ENCODE measurements at regions not wholly inside any gene's neighbourhood (a gene's known extent, or its start where the extent isn't known, plus 50 kb on each side); places are given as distances from the start of the nearest gene placed in this dataset.
"Not testable (repeated sequence)": the region's sequence is repeated elsewhere in the genome, so short reads cannot be mapped to it uniquely, and the experiment has no call there.

- H4K20me1 ChIP-seq (ENCODE audit: insufficient read depth), result no peaks in the 10 kb centered on the region
- no peaks in the 10 kb centered on the region for H3K9me2 ChIP-seq (ENCODE audit: insufficient read depth, low read length)
- H3K4me2 ChIP-seq (ENCODE audit: low read length), result no peak overlapping the region
- H2AFZ ChIP-seq (ENCODE audit: low read depth, low read length), result no peak overlapping the region
- no peaks in the 10 kb centered on the region for H3K79me2 ChIP-seq (replicated peaks; ENCODE audit: insufficient read depth, low read length)
- TF ChIP-seq EP300 (conservative IDR thresholded peaks at IDR 0.05; ENCODE audit: poor library complexity, severe bottlenecking) (no peak), MXI1 (conservative IDR thresholded peaks at IDR 0.05; ENCODE audit: poor library complexity, severe bottlenecking) (no peak), SMC3 (conservative IDR thresholded peaks at IDR 0.05; ENCODE audit: poor library complexity) (no peak), REST (IDR thresholded peaks at IDR 0.05; ENCODE audit: borderline replicate concordance) (no peak), TAF1 (IDR thresholded peaks at IDR 0.05; ENCODE audit: low read depth) (no peak), EZH2 (IDR thresholded peaks at IDR 0.05; ENCODE audit: borderline replicate concordance, insufficient read depth, low read length, poor library complexity, severe bottlenecking) (no peak), CTCF (IDR thresholded peaks at IDR 0.05; ENCODE audit: poor library complexity, severe bottlenecking) (no peak), POLR2AphosphoS5 (IDR thresholded peaks at IDR 0.05) (no peak), RAD21 (conservative IDR thresholded peaks at IDR 0.05) (no peak)
- no peaks in the 10 kb centered on the region for H3K36me3 ChIP-seq (ENCODE audit: insufficient read depth, low read length)
- H3K9ac ChIP-seq (ENCODE audit: low read length), result no peak overlapping the region
- no peaks in the 10 kb centered on the region for H3F3A ChIP-seq (ENCODE audit: insufficient read depth, low read length, poor library complexity, severe bottlenecking)
- no peaks in the 10 kb centered on the region for H3K27me3 ChIP-seq (ENCODE audit: insufficient read depth, low read depth, low read length)
- H3K9me3 ChIP-seq (ENCODE audit: low read length), result no peaks in the 10 kb centered on the region
- no peak overlapping the region for H3K4me3 ChIP-seq (ENCODE audit: low read length)
- no peak overlapping the region for H3K27ac ChIP-seq (ENCODE audit: low read length)
Observed at GRCh38 chr15:19974998-19975397, 566.6 kb downstream of the GOLGA6L6 start.

- Histone ChIP-seq H3F3A (ENCODE audit: insufficient read depth, low read length, poor library complexity, severe bottlenecking) (no peaks in the 10 kb centered on the region), H3K4me2 (ENCODE audit: low read length) (no peak overlapping the region), H3K36me3 (ENCODE audit: insufficient read depth, low read length) (no peaks in the 10 kb centered on the region), H3K27me3 (ENCODE audit: insufficient read depth, low read depth, low read length) (no peaks in the 10 kb centered on the region), H3K9me2 (ENCODE audit: insufficient read depth, low read length) (no peaks in the 10 kb centered on the region), H3K9me3 (ENCODE audit: low read length) (no peaks in the 10 kb centered on the region), H3K4me3 (ENCODE audit: low read length) (no peak overlapping the region), H3K79me2 (replicated peaks; ENCODE audit: insufficient read depth, low read length) (no peaks in the 10 kb centered on the region), H4K20me1 (ENCODE audit: insufficient read depth) (no peaks in the 10 kb centered on the region), H3K27ac (ENCODE audit: low read length) (no peak overlapping the region), H2AFZ (ENCODE audit: low read depth, low read length) (no peak overlapping the region), H3K9ac (ENCODE audit: low read length) (no peak overlapping the region)
- TF ChIP-seq EZH2 (IDR thresholded peaks at IDR 0.05; ENCODE audit: borderline replicate concordance, insufficient read depth, low read length, poor library complexity, severe bottlenecking) (no peak), MXI1 (conservative IDR thresholded peaks at IDR 0.05; ENCODE audit: poor library complexity, severe bottlenecking) (no peak), TAF1 (IDR thresholded peaks at IDR 0.05; ENCODE audit: low read depth) (no peak), RAD21 (conservative IDR thresholded peaks at IDR 0.05) (no peak), EP300 (conservative IDR thresholded peaks at IDR 0.05; ENCODE audit: poor library complexity, severe bottlenecking) (no peak), SMC3 (conservative IDR thresholded peaks at IDR 0.05; ENCODE audit: poor library complexity) (no peak), REST (IDR thresholded peaks at IDR 0.05; ENCODE audit: borderline replicate concordance) (no peak), CTCF (IDR thresholded peaks at IDR 0.05; ENCODE audit: poor library complexity, severe bottlenecking) (no peak), POLR2AphosphoS5 (IDR thresholded peaks at IDR 0.05) (no peak)
Observed at GRCh38 chr15:19973718-19974117, 567.9 kb downstream of the GOLGA6L6 start.

GRCh38 chr15:19972582-19972981 lies 569.0 kb downstream of the GOLGA6L6 start:
- not testable (repeated sequence) for H4K20me1 ChIP-seq (ENCODE audit: insufficient read depth); H3K9ac ChIP-seq (ENCODE audit: low read length); H3F3A ChIP-seq (ENCODE audit: insufficient read depth, low read length, poor library complexity, severe bottlenecking); H3K27me3 ChIP-seq (ENCODE audit: insufficient read depth, low read depth, low read length); H3K4me3 ChIP-seq (ENCODE audit: low read length); H3K79me2 ChIP-seq (replicated peaks; ENCODE audit: insufficient read depth, low read length); H2AFZ ChIP-seq (ENCODE audit: low read depth, low read length); H3K27ac ChIP-seq (ENCODE audit: low read length); H3K4me2 ChIP-seq (ENCODE audit: low read length); H3K36me3 ChIP-seq (ENCODE audit: insufficient read depth, low read length); H3K9me2 ChIP-seq (ENCODE audit: insufficient read depth, low read length); H3K9me3 ChIP-seq (ENCODE audit: low read length)

Data from neural cell (in vitro differentiated cells).